GM12878 (cell line): ENCODE measurements at regions not wholly inside any gene's neighbourhood (a gene's known extent, or its start where the extent isn't known, plus 50 kb on each side); places are given as distances from the start of the nearest gene placed in this dataset.

Experiments
- ATAC-seq: fragments of 200-7000 bp; cut with Tn5 transposase; 3 replicates; pipeline ENCODE4 v1.9.1; 2020; ENCODE audit warnings: mild to moderate bottlenecking, moderate library complexity
- BruUV-seq: library from RNA; stranded (reverse); fragments of 400-500 nt; replicated peaks from 2 replicates; lab custom pipeline; 2021; lab: Mats Ljungman, UMichigan
- CTCF ChIA-PET: fragments of 300-600 bp; sonication (Branson Sonifier 250); formaldehyde crosslinking; extraction: SDS; loops from one replicate; lab custom pipeline; 2021; ENCODE audit warnings: inconsistent platforms; lab: Yijun Ruan, JAX
- POLR2A ChIA-PET: fragments of 350-600 bp; formaldehyde crosslinking; extraction: SDS; loops from one replicate; lab custom pipeline; 2021; ENCODE audit warnings: inconsistent platforms; lab: Charles Lee
- RAD21 ChIA-PET: fragments of 300-600 bp; sonication (Branson Sonifier 250); formaldehyde crosslinking; loops from one replicate; lab custom pipeline; 2023; ENCODE audit warnings: antibody characterized with exemption; ENCODE audit not compliant: unreplicated experiment; lab: Charles Lee
- SMC1A ChIA-PET: fragments of 300-600 bp; sonication (Branson Sonifier 250); formaldehyde crosslinking; loops from one replicate; lab custom pipeline; 2023; ENCODE audit not compliant: unreplicated experiment, uncharacterized antibody; lab: Charles Lee
- DNase-seq: peaks from one replicate; pipeline ENCODE4 v3.0.0-alpha.2; 2011; ENCODE audit warnings: low read depth, low spot score
- FAIRE-seq: peaks from 3 replicates; lab custom pipeline; 2011; peaks lifted over from hg19 to GRCh38; lab: Jason Lieb, UNC
- H2AFZ ChIP-seq: 2 replicates; pipeline ENCODE4 v1.6.0; 2011; ENCODE audit warnings: low read depth, low read length, control low read depth; ENCODE audit not compliant: control insufficient read depth
- H3K27ac ChIP-seq: 2 replicates; pipeline ENCODE4 v1.5.1; 2011; ENCODE audit warnings: control low read depth; ENCODE audit not compliant: control insufficient read depth, insufficient read depth
- H3K27me3 ChIP-seq, 2 experiments: replicated peaks in 1 of 2; 2 replicates each; pipeline versions ENCODE4 v1.6.0 to v1.6.1; 2011; ENCODE audit warnings: low read length in 1 of 2; ENCODE audit not compliant: control insufficient read depth in 2 of 2, insufficient read depth in 2 of 2
- H3K36me3 ChIP-seq, 2 experiments: 2 replicates each; pipeline ENCODE4 v1.5.1; 2011; ENCODE audit warnings: low read length in 1 of 2; ENCODE audit not compliant: control insufficient read depth in 2 of 2, insufficient read depth in 2 of 2
- H3K4me1 ChIP-seq: 2 replicates; pipeline ENCODE4 v1.6.1; 2011; ENCODE audit warnings: mild to moderate bottlenecking, low read length, moderate library complexity, mixed read lengths; ENCODE audit not compliant: control insufficient read depth, insufficient read depth
- H3K4me2 ChIP-seq: 2 replicates; pipeline ENCODE4 v1.6.0; 2011; ENCODE audit warnings: control low read depth; ENCODE audit not compliant: control insufficient read depth, insufficient read depth
- H3K4me3 ChIP-seq: fragments of 200-600 bp; sonication (generic); 2 replicates; pipeline ENCODE4 v1.5.1; 2016
- H3K79me2 ChIP-seq: 2 replicates; pipeline ENCODE4 v1.6.0; 2011; ENCODE audit warnings: low read length; ENCODE audit not compliant: control insufficient read depth, insufficient read depth
- H3K9ac ChIP-seq: 2 replicates; pipeline ENCODE4 v1.8.0; 2011; ENCODE audit warnings: low read length, control low read depth, mixed read lengths; ENCODE audit not compliant: control insufficient read depth, insufficient read depth
- H3K9me3 ChIP-seq: replicated peaks from 3 replicates; pipeline ENCODE4 v1.5.1; 2011; ENCODE audit warnings: mild to moderate bottlenecking, low read length; ENCODE audit not compliant: control insufficient read depth, insufficient read depth
- H4K20me1 ChIP-seq: 2 replicates; pipeline ENCODE4 v1.6.0; 2011; ENCODE audit not compliant: control insufficient read depth, insufficient read depth
- CBFB ChIP-seq: IDR thresholded peaks from 2 replicates; pipeline ENCODE4 v1.6.1; 2016; ENCODE audit warnings: antibody characterized with exemption, low read depth
- FOS ChIP-seq: IDR thresholded peaks from 3 replicates; pipeline ENCODE4 v1.6.1; 2011; ENCODE audit warnings: borderline replicate concordance; ENCODE audit not compliant: insufficient read length; ENCODE audit errors: extremely low read depth
- HSF1 ChIP-seq: fragments of 150-350 bp; IDR thresholded peaks from 2 replicates; pipeline ENCODE4 v1.6.1; 2014; ENCODE audit warnings: mild to moderate bottlenecking, low read depth, low read length
- ZBED1 ChIP-seq: IDR thresholded peaks from 2 replicates; pipeline ENCODE4 v1.6.1; 2016; ENCODE audit warnings: borderline replicate concordance
- WGBS: methylation state at CpG from one replicate; pipeline ENCODE4 v1.1.6; 2016; ENCODE audit warnings: low lambda C conversion rate; ENCODE audit not compliant: insufficient replicate concordance, insufficient coverage; ENCODE audit errors: missing lambda C conversion rate; 5-methylcytosine and 5-hydroxymethylcytosine counted together
- in situ Hi-C: fragments of 300-500 bp; cut with MboI; formaldehyde crosslinking; loops from 9 replicates; pipeline ENCODE4 v1.14.3; 2018; ENCODE audit warnings: mixed read lengths
- intact Hi-C: fragments of 100-400 bp; cut with micrococcal nuclease; formaldehyde crosslinking; loops from one replicate; pipeline ENCODE4 v1.14.2; 2022; ENCODE audit not compliant: unreplicated experiment
- TF ChIP-seq, protein P1 (sequence below): IDR thresholded peaks from 2 replicates; pipeline ENCODE4 v1.6.1; 2011; ENCODE audit warnings: mild to moderate bottlenecking, low read depth, low read length, moderate library complexity; ENCODE audit not compliant: insufficient replicate concordance
- TF ChIP-seq, protein P2 (sequence below): IDR thresholded peaks from 2 replicates; pipeline ENCODE4 v1.6.1; 2012; ENCODE audit warnings: low read length, inconsistent platforms

DNA sequence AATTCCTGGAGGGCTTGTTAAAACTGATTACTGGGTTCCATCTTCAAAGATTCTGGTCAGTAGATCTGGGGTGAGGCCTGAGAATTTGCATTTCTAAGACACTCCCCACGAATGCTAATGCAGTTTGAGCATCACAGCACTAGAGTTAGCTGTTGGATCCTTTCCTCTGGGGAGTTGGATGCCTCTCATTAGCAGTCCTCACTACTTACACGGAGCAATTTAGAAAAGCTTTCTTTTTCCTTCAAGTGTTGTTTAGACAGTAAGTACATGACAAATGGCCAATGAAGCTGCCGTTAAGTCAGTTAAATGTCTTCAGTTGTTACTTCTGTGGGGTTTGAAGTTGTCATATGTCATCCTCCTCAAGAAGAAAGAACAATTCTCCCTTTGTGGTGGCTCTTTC lies 74.9 kb upstream of the HMHB1 start:
- intact Hi-C loops, result no loop called here
- no peak overlapping the region for H2AFZ ChIP-seq
- SMC1A ChIA-PET, result interaction anchor here (0.7 to 3.3 kb wide), 16 partner anchors 10 to 505 kb away, joined by 3 to 9 read pairs (median 3); no protein-coding TSS in a partner anchor

DNA sequence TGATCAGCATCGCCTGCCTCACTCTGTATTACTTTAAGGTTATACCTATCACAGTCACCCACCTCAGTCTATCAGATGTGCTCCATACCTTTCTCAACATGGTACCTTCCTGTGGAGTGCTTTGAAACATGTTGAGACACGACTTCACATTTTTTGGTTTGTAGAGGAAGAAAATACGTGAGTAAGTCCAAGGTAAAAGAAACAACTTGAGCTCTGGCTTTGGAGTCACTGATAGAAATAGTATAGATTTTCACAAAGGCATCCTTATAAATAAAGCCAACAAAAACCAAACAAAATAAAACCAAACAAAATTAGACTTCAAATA lies 77.5 kb upstream of the HMHB1 start:
- no peak for FAIRE-seq
- no peak for DNase-seq
- 78% methylated on average over 3 of the region's 3 CpGs for WGBS
- H3K9ac ChIP-seq, result no peak overlapping the region
- no peak for ATAC-seq
- ChIA-PET RAD21 (interaction anchor here (1.3 kb wide), 1 partner anchor 49 kb away, joined by 3 read pairs; no protein-coding TSS in a partner anchor), SMC1A (interaction anchor here (0.9 to 1.9 kb wide), 5 partner anchors 23 to 130 kb away, joined by 3 to 7 read pairs (median 4); no protein-coding TSS in a partner anchor), POLR2A (interaction anchor here (0.6 to 1.0 kb wide), 3 partner anchors 20 to 549 kb away, joined by 3 to 4 read pairs (median 3); no protein-coding TSS in a partner anchor), CTCF (interaction anchor here (1.0 to 1.8 kb wide), 4 partner anchors 10 to 40 kb away, joined by 3 to 6 read pairs (median 4); no protein-coding TSS in a partner anchor)
- H4K20me1 ChIP-seq, result no peaks in the 10 kb centered on the region
- H3K4me2 ChIP-seq, result no peak overlapping the region
- no peak overlapping the region for H3K4me3 ChIP-seq
- no TSS peak for BruUV-seq
- no peaks in the 10 kb centered on the region for H3K79me2 ChIP-seq
- H3K9me3 ChIP-seq, result no peaks in the 10 kb centered on the region
- in situ Hi-C loops, result no loop called here
- intact Hi-C loops, result no loop called here
- TF ChIP-seq CBFB, result no peak
- TF ChIP-seq, protein P1, sequence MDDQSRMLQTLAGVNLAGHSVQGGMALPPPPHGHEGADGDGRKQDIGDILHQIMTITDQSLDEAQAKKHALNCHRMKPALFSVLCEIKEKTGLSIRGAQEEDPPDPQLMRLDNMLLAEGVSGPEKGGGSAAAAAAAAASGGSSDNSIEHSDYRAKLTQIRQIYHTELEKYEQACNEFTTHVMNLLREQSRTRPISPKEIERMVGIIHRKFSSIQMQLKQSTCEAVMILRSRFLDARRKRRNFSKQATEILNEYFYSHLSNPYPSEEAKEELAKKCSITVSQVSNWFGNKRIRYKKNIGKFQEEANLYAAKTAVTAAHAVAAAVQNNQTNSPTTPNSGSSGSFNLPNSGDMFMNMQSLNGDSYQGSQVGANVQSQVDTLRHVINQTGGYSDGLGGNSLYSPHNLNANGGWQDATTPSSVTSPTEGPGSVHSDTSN, result no peak
- TF ChIP-seq ZBED1, result no peak
- no peak for TF ChIP-seq HSF1
- no peak overlapping the region for H2AFZ ChIP-seq
- no peaks in the 10 kb centered on the region for H3K36me3 ChIP-seq
- no peak overlapping the region for H3K27ac ChIP-seq
- H3K27me3 ChIP-seq, result no peaks in the 10 kb centered on the region
- H3K4me1 ChIP-seq, result no peaks in the 10 kb centered on the region

More for the DNA sequence above, 74.9 kb upstream of the HMHB1 start:
- 65% methylated on average over 3 of the region's 3 CpGs for WGBS
- POLR2A ChIA-PET, result interaction anchor here (0.7 to 1.2 kb wide), 3 partner anchors 21 to 457 kb away, joined by 3 to 5 read pairs (median 4); no protein-coding TSS in a partner anchor
- CTCF ChIA-PET, result interaction anchor here (0.7 to 1.4 kb wide), 3 partner anchors 9 to 88 kb away, joined by 3 to 6 read pairs (median 3); no protein-coding TSS in a partner anchor
- BruUV-seq, result no TSS peak
- Histone ChIP-seq H3K79me2 (no peaks in the 10 kb centered on the region), H3K27me3 (no peaks in the 10 kb centered on the region), H3K9me3 (no peaks in the 10 kb centered on the region), H3K4me2 (no peak overlapping the region), H3K9ac (no peak overlapping the region), H3K36me3 (no peaks in the 10 kb centered on the region), H4K20me1 (no peaks in the 10 kb centered on the region), H3K4me3 (no peak overlapping the region), H3K4me1 (no peaks in the 10 kb centered on the region), H3K27ac (no peak overlapping the region)
- in situ Hi-C loops, result no loop called here
- RAD21 ChIA-PET, result interaction anchor here (1.0 to 2.3 kb wide), 6 partner anchors 21 to 326 kb away, joined by 3 to 6 read pairs (median 4); no protein-coding TSS in a partner anchor
- no peak for DNase-seq
- no peak for ATAC-seq
- TF ChIP-seq, protein P2, sequence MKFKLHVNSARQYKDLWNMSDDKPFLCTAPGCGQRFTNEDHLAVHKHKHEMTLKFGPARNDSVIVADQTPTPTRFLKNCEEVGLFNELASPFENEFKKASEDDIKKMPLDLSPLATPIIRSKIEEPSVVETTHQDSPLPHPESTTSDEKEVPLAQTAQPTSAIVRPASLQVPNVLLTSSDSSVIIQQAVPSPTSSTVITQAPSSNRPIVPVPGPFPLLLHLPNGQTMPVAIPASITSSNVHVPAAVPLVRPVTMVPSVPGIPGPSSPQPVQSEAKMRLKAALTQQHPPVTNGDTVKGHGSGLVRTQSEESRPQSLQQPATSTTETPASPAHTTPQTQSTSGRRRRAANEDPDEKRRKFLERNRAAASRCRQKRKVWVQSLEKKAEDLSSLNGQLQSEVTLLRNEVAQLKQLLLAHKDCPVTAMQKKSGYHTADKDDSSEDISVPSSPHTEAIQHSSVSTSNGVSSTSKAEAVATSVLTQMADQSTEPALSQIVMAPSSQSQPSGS, result no peak
- no peak for TF ChIP-seq FOS
- no peak for FAIRE-seq
